Mesendoderm (in vitro differentiated cells): ENCODE measurements at regions not wholly inside any gene's neighbourhood (a gene's known extent, or its start where the extent isn't known, plus 50 kb on each side); places are given as distances from the start of the nearest gene placed in this dataset.

Source experiments
- DNase-seq: peaks from one replicate; pipeline ENCODE4 v3.0.0; 2013
- H2AK5ac ChIP-seq: 2 replicates; pipeline ENCODE4 v1.6.1; 2013; ENCODE audit warnings: low read length, inconsistent platforms
- H2BK120ac ChIP-seq: 2 replicates; pipeline ENCODE4 v1.6.1; 2013; ENCODE audit warnings: low read depth, mild to moderate bottlenecking, low read length, moderate library complexity, mixed read lengths
- H2BK15ac ChIP-seq: replicated peaks from 2 replicates; pipeline ENCODE4 v1.6.1; 2013; ENCODE audit warnings: low read depth, mild to moderate bottlenecking, moderate library complexity
- H2BK5ac ChIP-seq: 2 replicates; pipeline ENCODE4 v1.6.1; 2013; ENCODE audit warnings: low read length, inconsistent platforms
- H3K18ac ChIP-seq: 2 replicates; pipeline ENCODE4 v1.6.1; 2013; ENCODE audit warnings: mild to moderate bottlenecking, low read length, mixed read lengths
- H3K23ac ChIP-seq: one replicate; pipeline ENCODE4 v1.6.1; 2013; ENCODE audit warnings: low read length
- H3K27ac ChIP-seq: 2 replicates; pipeline ENCODE4 v1.5.1; 2013; ENCODE audit warnings: low read depth, mild to moderate bottlenecking, inconsistent platforms, low read length, moderate library complexity
- H3K27me3 ChIP-seq: 2 replicates; pipeline ENCODE4 v1.6.1; 2013; ENCODE audit warnings: low read length, control low read depth, mild to moderate bottlenecking, inconsistent platforms; ENCODE audit not compliant: insufficient read depth, poor library complexity
- H3K36me3 ChIP-seq: 2 replicates; pipeline ENCODE4 v1.6.1; 2013; ENCODE audit warnings: low read length, inconsistent platforms; ENCODE audit not compliant: control insufficient read depth, insufficient read depth
- H3K4ac ChIP-seq: one replicate; pipeline ENCODE4 v1.6.1; 2013; ENCODE audit warnings: low read depth, mild to moderate bottlenecking, low read length, moderate library complexity
- H3K4me1 ChIP-seq: 2 replicates; pipeline ENCODE4 v1.6.1; 2013; ENCODE audit warnings: low read depth, low read length, inconsistent platforms; ENCODE audit not compliant: control insufficient read depth
- H3K4me2 ChIP-seq: 2 replicates; pipeline ENCODE4 v1.6.1; 2013; ENCODE audit warnings: low read length
- H3K4me3 ChIP-seq: 2 replicates; pipeline ENCODE4 v1.5.1; 2013; ENCODE audit warnings: mild to moderate bottlenecking, low read length
- H3K56ac ChIP-seq: one replicate; pipeline ENCODE4 v1.6.1; 2013; ENCODE audit warnings: low read length
- H3K79me1 ChIP-seq: 2 replicates; pipeline ENCODE4 v1.6.1; 2013; ENCODE audit warnings: low read length, inconsistent platforms
- H3K79me2 ChIP-seq: 2 replicates; pipeline ENCODE4 v1.6.1; 2013; ENCODE audit warnings: mild to moderate bottlenecking, low read length; ENCODE audit not compliant: control insufficient read depth, insufficient read depth
- H3K9ac ChIP-seq: 2 replicates; pipeline ENCODE4 v1.6.1; 2013; ENCODE audit warnings: low read length, inconsistent platforms
- H4K5ac ChIP-seq: one replicate; pipeline ENCODE4 v1.6.1; 2013; ENCODE audit warnings: low read length
- H4K8ac ChIP-seq: one replicate; pipeline ENCODE4 v1.6.1; 2013; ENCODE audit warnings: low read depth, mild to moderate bottlenecking, control low read depth, low read length, moderate library complexity
- WGBS: extraction: QIAGEN DNeasy Blood & Tissue Kit; methylation state at CpG from one replicate; pipeline ENCODE4 v1.1.7; 2013; ENCODE audit warnings: low lambda C conversion rate, missing lambda C conversion rate; ENCODE audit not compliant: insufficient coverage; ENCODE audit errors: extremely low coverage; 5-methylcytosine and 5-hydroxymethylcytosine counted together

- Histone ChIP-seq H4K5ac (no peak overlapping the region), H3K4me2 (no peak overlapping the region), H3K4me1 (no peaks in the 10 kb centered on the region), H3K9ac (no peak overlapping the region), H2BK120ac (no peak overlapping the region), H3K56ac (no peak overlapping the region), H2BK5ac (no peak overlapping the region), H2AK5ac (no peak overlapping the region), H3K79me2 (no peaks in the 10 kb centered on the region), H3K79me1 (no peaks in the 10 kb centered on the region), H2BK15ac (no peak overlapping the region), H4K8ac (no peak overlapping the region), H3K27me3 (no peaks in the 10 kb centered on the region), H3K36me3 (no peaks in the 10 kb centered on the region), H3K27ac (no peak overlapping the region), H3K18ac (no peak overlapping the region), H3K23ac (no peak overlapping the region), H3K4ac (no peak overlapping the region), H3K4me3 (no peak overlapping the region)
- DNase-seq = peak; percentile 2
- WGBS = no CpG with 5 or more reads among the region's 1 CpG
Measured at GRCh38 chr14:25602106-25602505, 552.2 kb upstream of the STXBP6 start.

- Histone ChIP-seq H2BK15ac (no peak overlapping the region), H2AK5ac (no peak overlapping the region), H3K79me1 (no peaks in the 10 kb centered on the region), H3K36me3 (no peaks in the 10 kb centered on the region), H2BK5ac (no peak overlapping the region), H3K4me3 (no peak overlapping the region), H3K18ac (no peak overlapping the region), H3K79me2 (no peaks in the 10 kb centered on the region), H3K4me1 (no peaks in the 10 kb centered on the region), H3K9ac (no peak overlapping the region), H3K27ac (no peak overlapping the region), H3K4ac (no peak overlapping the region), H3K56ac (no peak overlapping the region), H4K8ac (no peak overlapping the region), H2BK120ac (no peak overlapping the region), H3K4me2 (no peak overlapping the region), H3K27me3 (no peaks in the 10 kb centered on the region), H3K23ac (no peak overlapping the region), H4K5ac (no peak overlapping the region)
- no CpG with 5 or more reads among the region's 3 CpGs for WGBS
- no peak for DNase-seq
Measured at GRCh38 chr14:25588751-25589150, 538.8 kb upstream of the STXBP6 start.

GRCh38 chr14:25574628-25575325 is 524.8 kb upstream of the STXBP6 start:
- 100% methylated on average over 1 of the region's 5 CpGs for WGBS
- H3K27ac ChIP-seq = no peak overlapping the region
- no peak overlapping the region for H3K4me2 ChIP-seq
- no peak overlapping the region for H4K5ac ChIP-seq
- no peak overlapping the region for H3K4ac ChIP-seq
- no peaks in the 10 kb centered on the region for H3K4me1 ChIP-seq
- H3K56ac ChIP-seq = no peak overlapping the region
- H3K36me3 ChIP-seq = no peaks in the 10 kb centered on the region
- H2BK5ac ChIP-seq = no peak overlapping the region
- no peak overlapping the region for H2AK5ac ChIP-seq
- H3K23ac ChIP-seq = no peak overlapping the region
- H3K18ac ChIP-seq = no peak overlapping the region
- H3K9ac ChIP-seq = no peak overlapping the region
- no peaks in the 10 kb centered on the region for H3K27me3 ChIP-seq
- H2BK15ac ChIP-seq = no peak overlapping the region
- no peak overlapping the region for H4K8ac ChIP-seq
- DNase-seq = no peak
- no peaks in the 10 kb centered on the region for H3K79me2 ChIP-seq
- no peak overlapping the region for H3K4me3 ChIP-seq
- H3K79me1 ChIP-seq = no peaks in the 10 kb centered on the region
- no peak overlapping the region for H2BK120ac ChIP-seq

GRCh38 chr14:25570483-25570882 is 520.5 kb upstream of the STXBP6 start:
- no peaks in the 10 kb centered on the region for H3K36me3 ChIP-seq
- no peak overlapping the region for H2BK120ac ChIP-seq
- no peak overlapping the region for H2BK5ac ChIP-seq
- no peak overlapping the region for H4K5ac ChIP-seq
- no peak overlapping the region for H3K27ac ChIP-seq
- no peak overlapping the region for H2BK15ac ChIP-seq
- no peaks in the 10 kb centered on the region for H3K4me1 ChIP-seq
- no peaks in the 10 kb centered on the region for H3K79me2 ChIP-seq
- no peak overlapping the region for H2AK5ac ChIP-seq
- no peak overlapping the region for H3K56ac ChIP-seq
- DNase-seq = no peak
- no peak overlapping the region for H3K4me2 ChIP-seq
- H3K79me1 ChIP-seq = no peaks in the 10 kb centered on the region
- H3K18ac ChIP-seq = no peak overlapping the region
- no CpG with 5 or more reads among the region's 4 CpGs for whole genome bisulfite sequencing
- no peak overlapping the region for H3K9ac ChIP-seq
- no peak overlapping the region for H3K4ac ChIP-seq
- H3K23ac ChIP-seq = no peak overlapping the region
- no peaks in the 10 kb centered on the region for H3K27me3 ChIP-seq
- no peak overlapping the region for H3K4me3 ChIP-seq
- H4K8ac ChIP-seq = no peak overlapping the region

GRCh38 chr14:25557466-25557865 is 507.5 kb upstream of the STXBP6 start:
- Histone ChIP-seq H3K4me1 (no peaks in the 10 kb centered on the region), H3K23ac (no peak overlapping the region), H4K8ac (no peak overlapping the region), H2AK5ac (no peak overlapping the region), H3K4me3 (no peak overlapping the region), H2BK120ac (no peak overlapping the region), H3K36me3 (no peaks in the 10 kb centered on the region), H2BK15ac (no peak overlapping the region), H3K4ac (no peak overlapping the region), H3K18ac (no peak overlapping the region), H4K5ac (no peak overlapping the region), H3K27me3 (no peaks in the 10 kb centered on the region), H3K56ac (no peak overlapping the region), H3K9ac (no peak overlapping the region), H2BK5ac (no peak overlapping the region), H3K79me2 (no peaks in the 10 kb centered on the region), H3K4me2 (no peak overlapping the region), H3K79me1 (no peaks in the 10 kb centered on the region), H3K27ac (no peak overlapping the region)
- WGBS = no CpG with 5 or more reads among the region's 1 CpG
- no peak for DNase-seq

- Histone ChIP-seq H4K5ac (no peak overlapping the region), H2AK5ac (no peak overlapping the region), H3K36me3 (no peaks in the 10 kb centered on the region), H3K18ac (no peak overlapping the region), H3K4me2 (no peak overlapping the region), H3K4ac (no peak overlapping the region), H2BK5ac (no peak overlapping the region), H3K79me1 (no peaks in the 10 kb centered on the region), H3K4me1 (no peaks in the 10 kb centered on the region), H3K27me3 (no peaks in the 10 kb centered on the region), H4K8ac (no peak overlapping the region), H3K23ac (no peak overlapping the region), H2BK120ac (no peak overlapping the region), H3K56ac (no peak overlapping the region), H3K27ac (no peak overlapping the region), H3K79me2 (no peaks in the 10 kb centered on the region), H2BK15ac (no peak overlapping the region), H3K9ac (no peak overlapping the region), H3K4me3 (no peak overlapping the region)
- no CpG with 5 or more reads among the region's 2 CpGs for WGBS
- DNase-seq = no peak
Measured at GRCh38 chr14:25552826-25553225, 502.9 kb upstream of the STXBP6 start.
